ENCODE measurements at regions not wholly inside any gene's neighbourhood (a gene's known extent, or its start where the extent isn't known, plus 50 kb on each side); places are given as distances from the start of the nearest gene placed in this dataset.

GRCh38 chr20:7378864-7379605, 561.2 kb downstream of the HAO1 start (continued):
- TF ChIP-seq FOXS1 (CRISPR knock-in tag; IDR thresholded peaks at IDR 0.05), result no peak

GRCh38 chr20:7379621-7380220, 560.5 kb downstream of the HAO1 start:
- ChIA-PET CTCF (no interaction called here), POLR2A (no interaction called here)
- Histone ChIP-seq H3K9me3 (no peaks in the 10 kb centered on the region), H3K4me2 (no peak overlapping the region), H3K4me3 (no peak overlapping the region), H3K4me1 (no peaks in the 10 kb centered on the region), H3K27ac (no peak overlapping the region)
- ATAC-seq, result no peak
- DNase-seq (ENCODE audit: low read depth in 1 of 2, low spot score in 1 of 2), result no peak
- TF ChIP-seq MAX (IDR thresholded peaks at IDR 0.05) (no peak), TFCP2L1 (CRISPR knock-in tag; IDR thresholded peaks at IDR 0.05) (no peak), RARB (CRISPR knock-in tag; IDR thresholded peaks at IDR 0.05) (no peak), HES2 (IDR thresholded peaks at IDR 0.05) (no peak), NPAS2 (CRISPR knock-in tag; IDR thresholded peaks at IDR 0.05; ENCODE audit: borderline replicate concordance) (no peak), CEBPB (IDR thresholded peaks at IDR 0.05) (no peak), PBX3 (IDR thresholded peaks at IDR 0.05) (no peak), SREBF2 (IDR thresholded peaks at IDR 0.05) (no peak)
- no peak for FAIRE-seq
- WGBS (ENCODE audit: missing lambda C conversion rate), result 25% methylated on average over 8 of the region's 8 CpGs

- POLR2A ChIA-PET, result no interaction called here
- H3K4me1 ChIP-seq, result no peaks in the 10 kb centered on the region
- no peak for TF ChIP-seq ZSCAN20 (CRISPR knock-in tag; IDR thresholded peaks at IDR 0.05)
- TF ChIP-seq PHF8 (IDR thresholded peaks at IDR 0.05; ENCODE audit: borderline replicate concordance, low read depth), result no peak
- TF ChIP-seq GATA3 (IDR thresholded peaks at IDR 0.05; ENCODE audit: borderline replicate concordance), result no peak
- no peak for TF ChIP-seq EHF (CRISPR knock-in tag; IDR thresholded peaks at IDR 0.05)
- TF ChIP-seq PBX3 (IDR thresholded peaks at IDR 0.05), result no peak
- TF ChIP-seq HEYL (CRISPR knock-in tag; IDR thresholded peaks at IDR 0.05), result no peak
- no peak for TF ChIP-seq REST (IDR thresholded peaks at IDR 0.05)
- TF ChIP-seq JUNB (IDR thresholded peaks at IDR 0.05), result no peak
- FAIRE-seq, result no peak
- CTCF ChIA-PET, result no interaction called here
- no peak overlapping the region for H3K4me2 ChIP-seq
- H3K9me3 ChIP-seq, result no peaks in the 10 kb centered on the region
- H3K27ac ChIP-seq, result no peak overlapping the region
- no peak for DNase-seq (ENCODE audit: low read depth in 1 of 2, low spot score in 1 of 2)
- no peak overlapping the region for H3K4me3 ChIP-seq
- no peak for ATAC-seq
Observed at GRCh38 chr20:7383216-7383615, 557.0 kb downstream of the HAO1 start.

Measured in A549 (cell line).